ENCODE measurements at regions not wholly inside any gene's neighbourhood (a gene's known extent, or its start where the extent isn't known, plus 50 kb on each side); places are given as distances from the start of the nearest gene placed in this dataset.

DNA sequence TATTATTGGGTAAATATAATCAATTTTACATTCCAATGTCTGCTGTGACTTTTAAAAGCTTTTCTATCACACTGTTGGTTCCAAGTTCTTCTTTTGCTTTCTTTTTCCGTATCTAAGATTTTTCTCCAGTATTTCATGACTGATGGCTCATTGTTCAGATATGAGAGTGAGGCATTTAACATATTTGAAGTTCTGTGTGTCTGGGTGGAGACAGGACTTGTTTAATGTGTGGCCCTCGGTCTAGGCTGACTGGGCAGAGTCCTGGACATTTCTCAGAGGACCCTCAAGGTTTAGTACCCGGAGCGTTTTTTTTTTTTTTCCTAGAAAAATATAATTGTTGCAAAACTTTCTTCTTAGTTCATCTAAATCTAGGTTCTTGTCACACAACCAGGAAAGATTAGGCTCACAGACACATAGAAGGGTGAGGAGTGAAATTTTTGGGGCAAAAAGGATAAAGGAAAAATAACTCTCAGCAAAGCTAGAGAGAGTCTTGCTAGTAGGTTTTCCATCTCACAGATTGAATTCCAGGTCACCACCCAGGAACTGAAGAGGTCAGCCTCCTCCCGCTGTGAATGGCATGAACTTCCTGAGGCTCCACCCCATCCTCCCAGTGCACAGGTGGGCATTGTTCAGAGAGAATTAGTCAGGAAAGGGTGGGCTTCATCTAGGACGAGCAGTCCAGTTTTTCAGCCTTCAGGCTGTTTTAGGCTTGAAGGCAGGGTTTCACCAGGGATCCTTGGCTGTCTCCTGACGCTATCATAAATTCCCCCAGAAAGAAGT is 1002.4 kb upstream of the PCDH9 start:
- TF ChIP-seq, protein P1, sequence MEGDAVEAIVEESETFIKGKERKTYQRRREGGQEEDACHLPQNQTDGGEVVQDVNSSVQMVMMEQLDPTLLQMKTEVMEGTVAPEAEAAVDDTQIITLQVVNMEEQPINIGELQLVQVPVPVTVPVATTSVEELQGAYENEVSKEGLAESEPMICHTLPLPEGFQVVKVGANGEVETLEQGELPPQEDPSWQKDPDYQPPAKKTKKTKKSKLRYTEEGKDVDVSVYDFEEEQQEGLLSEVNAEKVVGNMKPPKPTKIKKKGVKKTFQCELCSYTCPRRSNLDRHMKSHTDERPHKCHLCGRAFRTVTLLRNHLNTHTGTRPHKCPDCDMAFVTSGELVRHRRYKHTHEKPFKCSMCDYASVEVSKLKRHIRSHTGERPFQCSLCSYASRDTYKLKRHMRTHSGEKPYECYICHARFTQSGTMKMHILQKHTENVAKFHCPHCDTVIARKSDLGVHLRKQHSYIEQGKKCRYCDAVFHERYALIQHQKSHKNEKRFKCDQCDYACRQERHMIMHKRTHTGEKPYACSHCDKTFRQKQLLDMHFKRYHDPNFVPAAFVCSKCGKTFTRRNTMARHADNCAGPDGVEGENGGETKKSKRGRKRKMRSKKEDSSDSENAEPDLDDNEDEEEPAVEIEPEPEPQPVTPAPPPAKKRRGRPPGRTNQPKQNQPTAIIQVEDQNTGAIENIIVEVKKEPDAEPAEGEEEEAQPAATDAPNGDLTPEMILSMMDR (IDR thresholded peaks at IDR 0.05; ENCODE audit: insufficient read depth, low read depth, low read length): no peak
- no peak for TF ChIP-seq EZH2 (IDR thresholded peaks at IDR 0.05; ENCODE audit: insufficient read depth, low read length)
